Hindlimb muscle (tissue), 1 donor: ENCODE measurements at regions not wholly inside any gene's neighbourhood (a gene's known extent, or its start where the extent isn't known, plus 50 kb on each side); places are given as distances from the start of the nearest gene placed in this dataset.
"Not testable (repeated sequence)": the region's sequence is repeated elsewhere in the genome, so short reads cannot be mapped to it uniquely, and the experiment has no call there.

Experiments
- DNase-seq: peaks from one replicate; pipeline ENCODE4 v3.0.0-alpha.2; 2013

DNA sequence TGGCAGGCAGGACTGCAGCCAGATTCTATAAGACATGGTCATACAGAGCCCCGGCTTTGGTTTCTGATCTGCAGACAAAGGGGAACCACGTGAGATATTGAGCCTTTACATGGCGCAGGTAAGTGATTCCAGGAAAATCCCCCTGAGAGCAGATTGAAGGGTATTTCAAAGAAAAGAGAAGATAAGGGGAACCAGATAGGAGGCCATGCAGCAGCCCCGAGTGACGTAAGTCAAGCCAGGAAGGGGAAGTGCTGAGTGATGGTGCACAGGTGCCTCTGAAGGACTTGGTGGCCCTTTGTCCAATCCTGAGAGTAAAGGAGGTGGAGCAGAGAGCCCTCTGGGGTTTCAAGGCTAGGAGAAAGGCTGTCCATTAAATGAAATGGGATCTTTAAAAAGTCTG, 329.0 kb downstream of the ACTR3B start:
- DNase-seq = no peak

- no peak for DNase-seq
Observed at GRCh38 chr7:153090209-153090608, 330.7 kb downstream of the ACTR3B start.

- DNase-seq = no peak
Observed at GRCh38 chr7:153090764-153091163, 331.2 kb downstream of the ACTR3B start.

DNA sequence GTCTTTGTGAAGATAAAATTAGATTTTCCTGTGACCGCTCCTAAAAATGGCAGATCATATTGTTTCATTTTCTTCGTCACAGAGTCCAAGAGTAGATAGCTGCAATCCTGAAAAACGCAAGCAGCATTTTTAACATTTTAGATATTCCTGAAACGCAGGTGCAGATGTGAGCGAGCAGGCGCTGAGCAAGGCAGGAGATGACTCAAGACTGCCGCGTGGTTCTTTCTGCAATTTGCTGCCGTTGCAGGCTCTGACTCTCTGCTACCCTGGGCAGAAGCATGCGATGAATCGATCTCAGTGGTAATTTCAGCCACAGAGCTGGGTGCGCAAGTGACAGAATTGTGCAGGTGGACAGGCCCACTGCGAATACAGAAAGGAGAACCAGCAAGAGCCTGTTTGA, 331.9 kb downstream of the ACTR3B start:
- DNase-seq = no peak

DNA sequence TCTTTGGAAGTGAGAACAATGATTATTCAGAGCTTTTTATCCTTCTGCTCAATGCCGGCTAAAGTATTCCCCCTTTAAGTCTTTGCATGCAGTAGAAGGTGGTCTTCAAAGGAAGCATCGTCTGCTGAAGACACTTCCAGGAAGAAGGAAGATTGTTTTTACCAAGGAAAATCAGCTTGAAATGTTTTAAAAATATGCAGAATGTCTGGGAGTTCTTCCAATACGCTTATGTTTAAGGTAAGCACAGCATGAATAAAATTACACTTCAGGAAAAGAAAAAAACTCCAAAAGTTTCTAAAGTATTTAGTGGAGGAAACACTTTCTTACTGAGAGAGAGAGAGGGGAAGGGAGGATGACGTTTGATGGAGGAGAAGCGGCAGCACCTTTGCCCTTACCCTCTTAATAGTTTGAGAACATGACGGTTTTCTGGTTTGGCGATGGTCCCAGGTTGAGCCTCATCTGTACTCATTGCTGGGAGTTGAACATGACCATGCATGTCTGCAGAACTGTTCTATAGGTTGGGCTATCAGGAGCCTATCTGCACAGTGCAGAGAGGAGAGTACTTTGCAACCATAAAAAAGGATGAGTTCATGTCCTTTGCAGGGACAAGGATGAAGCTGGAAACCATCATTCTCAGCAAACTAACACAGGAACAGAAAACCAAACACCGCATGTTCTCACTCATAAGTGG, 338.1 kb downstream of the ACTR3B start:
- no peak for DNase-seq

DNA sequence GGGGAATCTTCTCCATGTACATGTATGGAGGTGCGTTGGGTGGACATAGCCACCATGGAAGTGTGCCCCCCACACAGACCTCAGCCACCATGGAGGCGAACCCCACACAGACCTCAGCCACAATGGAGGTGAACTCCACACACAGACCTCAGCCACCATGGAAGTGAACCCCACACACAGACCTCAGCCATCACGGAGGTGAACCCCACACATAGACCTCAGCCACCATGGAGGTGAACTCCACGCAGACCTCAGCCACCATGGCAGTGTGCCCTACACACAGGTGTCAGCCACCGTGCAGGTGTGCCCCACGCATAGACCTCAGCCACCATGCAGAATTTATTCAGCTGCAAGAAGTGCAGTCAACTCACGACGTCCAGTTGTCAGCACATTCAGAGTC, 339.7 kb downstream of the ACTR3B start:
- no peak for DNase-seq

DNA sequence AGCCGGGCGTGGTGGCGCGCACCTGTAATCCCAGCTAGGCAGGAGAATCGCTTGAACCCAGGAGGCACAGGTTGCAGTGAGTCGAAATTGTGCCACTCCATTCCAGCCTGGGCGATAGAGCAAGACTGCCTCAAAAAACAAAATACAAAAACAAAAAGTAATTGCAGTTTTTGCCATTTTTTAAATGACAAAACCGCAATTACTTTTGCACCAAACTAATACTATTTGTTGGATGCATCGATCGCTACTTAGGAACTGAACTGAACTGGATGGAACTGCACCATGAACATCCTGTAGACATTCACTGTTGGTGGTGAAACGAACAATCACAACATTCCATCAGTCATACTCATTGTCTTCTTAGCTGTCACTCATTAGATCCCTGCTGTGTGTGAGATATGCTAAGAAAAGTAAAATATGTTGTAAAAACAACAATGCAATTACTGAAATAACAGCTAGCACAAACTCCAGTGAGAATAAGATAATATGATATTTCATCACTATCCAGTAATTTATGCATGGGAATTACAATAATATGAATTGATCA, 341.2 kb downstream of the ACTR3B start:
- no peak for DNase-seq

DNA sequence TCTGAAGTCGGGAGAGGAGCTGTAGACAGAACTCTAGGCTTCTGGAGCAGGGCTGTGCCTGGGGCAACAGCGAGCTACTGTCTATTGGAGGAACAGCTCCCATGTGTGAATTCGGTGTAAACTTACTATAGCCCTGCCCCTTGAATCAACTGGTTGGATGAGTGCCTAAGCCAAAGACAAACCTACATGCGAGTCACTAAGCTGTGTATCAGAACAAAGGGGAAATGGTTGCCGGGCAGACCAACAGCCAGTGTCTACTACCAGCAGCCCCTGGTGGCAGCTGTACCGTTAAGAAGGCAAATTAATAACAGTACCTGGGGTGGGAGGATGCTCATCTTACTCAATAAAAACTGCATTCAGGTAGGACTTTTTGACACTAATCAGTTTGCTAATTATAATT, 343.6 kb downstream of the ACTR3B start:
- DNase-seq = no peak

DNA sequence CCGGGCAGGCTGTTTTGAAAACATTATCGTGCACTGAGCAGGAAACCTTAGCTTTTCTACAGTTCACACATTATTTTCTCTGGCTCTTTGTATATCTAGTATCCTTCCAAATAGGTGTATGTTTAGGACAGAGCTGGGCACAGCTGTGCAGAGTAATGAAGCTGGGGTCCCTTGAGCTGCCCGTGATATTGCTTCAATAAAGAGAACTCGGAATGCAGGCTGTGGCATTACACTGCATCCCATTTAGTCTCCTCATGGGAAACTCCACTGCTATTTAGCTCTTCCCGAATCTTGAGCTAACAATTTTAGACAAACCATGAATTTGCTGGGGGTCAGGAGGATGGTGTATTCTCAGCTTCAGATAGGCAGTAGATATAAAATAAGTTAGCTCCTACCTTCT, 348.3 kb downstream of the ACTR3B start:
- no peak for DNase-seq

DNA sequence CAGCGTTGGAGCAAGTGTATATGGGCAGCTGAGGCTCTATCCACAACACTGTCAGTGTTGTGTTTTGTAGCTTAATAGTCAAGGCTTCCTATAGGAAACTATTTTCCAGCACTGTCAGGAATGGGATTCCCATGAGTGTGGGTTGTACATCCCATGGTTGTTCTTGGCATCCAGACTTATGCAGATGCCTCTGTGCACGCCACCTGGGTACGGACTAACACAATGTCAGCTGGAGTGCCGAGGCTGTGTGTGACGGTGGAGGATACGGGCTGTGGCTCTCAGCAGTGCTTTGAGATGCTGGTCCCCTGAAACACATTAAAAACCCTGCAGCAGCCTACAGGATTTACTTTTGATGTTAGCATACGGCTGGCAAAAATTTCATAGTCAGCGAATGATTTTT, 350.0 kb downstream of the ACTR3B start:
- no peak for DNase-seq

GRCh38 chr7:153110606-153111005, 351.1 kb downstream of the ACTR3B start:
- no peak for DNase-seq

GRCh38 chr7:153122255-153122654, 362.7 kb downstream of the ACTR3B start:
- not testable (repeated sequence) for DNase-seq

- DNase-seq = no peak
Observed at GRCh38 chr7:153130052-153130451, 370.5 kb downstream of the ACTR3B start.

DNA sequence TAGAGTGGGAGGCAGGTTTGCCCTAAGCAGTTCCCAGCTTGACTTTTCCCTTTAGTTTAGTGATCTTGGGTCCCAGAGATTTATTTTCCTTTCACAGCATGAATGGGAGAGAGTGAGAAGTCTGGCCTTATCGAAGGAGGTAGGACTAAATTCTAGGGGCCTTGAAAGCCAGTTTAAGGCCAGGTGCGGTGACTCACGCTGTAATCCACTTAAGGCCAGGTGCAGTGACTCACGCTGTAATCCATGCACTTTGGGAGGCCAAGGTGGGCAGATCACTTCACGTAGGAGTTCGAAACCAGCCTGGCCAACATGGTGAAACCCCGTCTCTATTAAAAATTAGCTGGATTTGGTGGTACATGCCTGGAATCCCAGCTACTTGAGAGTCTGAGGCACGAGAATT, 392.2 kb downstream of the ACTR3B start:
- no peak for DNase-seq

GRCh38 chr7:153152801-153153422, 393.4 kb downstream of the ACTR3B start:
- no peak for DNase-seq

DNA sequence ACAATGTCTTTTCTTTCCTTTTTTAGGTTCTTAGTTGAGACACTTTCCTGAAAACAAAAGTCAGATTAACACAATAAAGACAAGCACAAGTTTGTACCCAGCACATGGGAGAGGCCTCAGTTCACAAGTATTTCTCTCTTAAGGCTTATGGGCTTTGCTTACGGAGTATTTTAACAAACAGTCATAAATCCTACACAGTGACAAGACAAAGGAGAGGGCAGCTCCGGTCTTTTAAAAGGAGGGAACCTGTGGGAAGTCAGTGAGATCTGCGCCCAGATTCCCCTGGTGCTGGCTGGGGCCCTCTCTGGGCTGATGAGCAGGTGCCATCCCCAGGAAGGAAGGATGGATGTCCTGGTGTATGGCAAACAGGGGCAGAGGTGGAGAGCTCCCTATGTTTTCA, 398.6 kb downstream of the ACTR3B start:
- no peak for DNase-seq

DNA sequence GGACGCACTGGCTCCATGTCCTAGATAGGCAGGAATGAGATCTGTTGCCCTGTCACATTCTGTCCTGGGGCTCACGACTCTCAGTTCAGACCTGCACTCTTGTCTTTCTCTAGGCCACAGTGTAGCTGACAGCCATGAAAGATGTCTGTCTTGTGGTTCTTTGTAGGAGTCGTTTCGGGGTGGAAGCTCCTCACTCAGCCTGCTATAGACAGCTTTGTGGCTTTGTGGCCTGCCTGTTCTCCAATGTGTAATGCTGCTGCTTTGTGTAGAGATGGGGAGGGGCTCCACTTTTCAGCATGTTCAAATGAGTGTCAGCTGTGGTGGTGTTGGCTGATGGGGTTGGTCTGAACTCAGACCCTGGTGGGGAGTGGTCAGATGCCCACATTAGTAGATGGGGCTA, 410.7 kb downstream of the ACTR3B start:
- DNase-seq = no peak

GRCh38 chr7:153185936-153186335, 426.4 kb downstream of the ACTR3B start:
- no peak for DNase-seq

DNA sequence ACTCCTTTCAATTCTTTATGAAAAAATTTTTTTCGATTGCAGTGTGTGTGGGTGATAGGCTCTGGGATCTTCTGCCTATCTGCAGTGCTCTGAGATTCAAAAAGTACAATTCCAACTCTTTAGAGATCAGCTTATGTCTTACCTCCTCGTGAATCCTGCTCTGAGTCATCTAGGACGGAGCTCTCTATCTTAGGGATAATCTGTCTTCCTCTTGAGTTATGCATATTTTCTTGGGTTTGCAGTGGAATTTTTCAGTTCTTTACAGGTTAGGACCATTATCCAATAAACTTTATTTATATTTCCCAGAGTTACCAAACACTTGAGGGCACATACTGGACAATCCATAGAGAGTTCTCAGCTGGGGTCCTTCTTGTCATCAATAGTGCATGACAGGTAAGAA, 428.6 kb downstream of the ACTR3B start:
- no peak for DNase-seq

DNA sequence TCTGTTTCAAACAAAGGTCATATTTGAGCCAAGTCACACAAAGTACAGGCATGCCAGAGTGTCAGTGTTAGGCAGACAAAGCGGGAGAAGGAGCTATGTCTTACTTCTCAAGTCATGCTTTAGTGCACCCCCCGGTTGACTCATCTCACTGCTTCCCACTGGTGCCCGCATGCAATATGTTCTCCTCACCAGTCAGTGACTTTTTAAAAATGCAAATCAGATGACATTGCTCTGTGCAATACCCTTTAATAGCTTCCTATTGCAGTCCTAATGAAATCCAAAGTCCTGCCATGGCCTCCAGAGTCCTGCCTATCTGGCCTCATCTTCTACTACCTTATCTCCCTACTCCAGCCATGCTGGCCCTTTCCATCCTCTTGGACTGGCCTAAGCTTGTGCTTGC, 429.1 kb downstream of the ACTR3B start:
- DNase-seq = no peak

GRCh38 chr7:153190452-153190851, 430.9 kb downstream of the ACTR3B start:
- DNase-seq = no peak

- DNase-seq = no peak
Observed at GRCh38 chr7:153190986-153191385, 431.4 kb downstream of the ACTR3B start.

- peak; percentile 34 for DNase-seq
Observed at GRCh38 chr7:153193144-153193595, 433.6 kb downstream of the ACTR3B start.

GRCh38 chr7:153217032-153217431, 457.5 kb downstream of the ACTR3B start:
- no peak for DNase-seq
